ENCODE measurements at regions not wholly inside any gene's neighbourhood (a gene's known extent, or its start where the extent isn't known, plus 50 kb on each side); places are given as distances from the start of the nearest gene placed in this dataset.

GRCh38 chr6:98041921-98042320 is 758.9 kb upstream of the MMS22L start:
- TF ChIP-seq CTCF (IDR thresholded peaks at IDR 0.05) (no peak), EZH2 (IDR thresholded peaks at IDR 0.05) (no peak)

Data from neural progenitor cell (in vitro differentiated cells).